ENCODE measurements at regions not wholly inside any gene's neighbourhood (a gene's known extent, or its start where the extent isn't known, plus 50 kb on each side); places are given as distances from the start of the nearest gene placed in this dataset.

DNA sequence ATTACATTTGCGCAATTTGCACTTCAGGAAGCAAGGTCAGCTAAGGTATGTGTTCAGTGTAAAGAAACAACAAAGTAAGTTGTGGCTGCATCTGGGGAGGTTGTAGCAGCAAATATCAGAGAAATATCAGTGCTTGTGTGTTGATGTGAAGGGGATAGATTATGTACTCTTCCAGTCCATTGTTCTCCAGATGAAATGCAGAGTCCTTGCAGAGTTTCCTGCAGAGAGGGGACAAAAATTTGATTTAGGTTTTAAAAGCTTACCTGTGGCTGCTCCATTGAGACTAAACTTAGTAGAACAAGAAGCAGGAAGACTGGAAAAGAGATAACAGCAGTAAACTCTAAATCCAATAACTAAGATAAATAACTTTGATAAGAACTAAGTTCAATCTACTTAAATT is 952.2 kb downstream of the CDH18 start:
- Mint-ChIP-seq H3K36me3 (ENCODE audit: insufficient read depth, unreplicated experiment) (no peaks in the 10 kb centered on the region), H3K4me3 (ENCODE audit: low read depth, unreplicated experiment) (no peak overlapping the region), H3K9me3 (ENCODE audit: low read depth, unreplicated experiment) (peaks cover 2% of the 10 kb centered on the region), H3K27ac (ENCODE audit: unreplicated experiment) (no peak overlapping the region), H3K4me1 (ENCODE audit: low read depth, unreplicated experiment) (peaks cover under 1% of the 10 kb centered on the region), H3K27me3 (ENCODE audit: unreplicated experiment) (no peaks in the 10 kb centered on the region)
- TF ChIP-seq, protein P1, sequence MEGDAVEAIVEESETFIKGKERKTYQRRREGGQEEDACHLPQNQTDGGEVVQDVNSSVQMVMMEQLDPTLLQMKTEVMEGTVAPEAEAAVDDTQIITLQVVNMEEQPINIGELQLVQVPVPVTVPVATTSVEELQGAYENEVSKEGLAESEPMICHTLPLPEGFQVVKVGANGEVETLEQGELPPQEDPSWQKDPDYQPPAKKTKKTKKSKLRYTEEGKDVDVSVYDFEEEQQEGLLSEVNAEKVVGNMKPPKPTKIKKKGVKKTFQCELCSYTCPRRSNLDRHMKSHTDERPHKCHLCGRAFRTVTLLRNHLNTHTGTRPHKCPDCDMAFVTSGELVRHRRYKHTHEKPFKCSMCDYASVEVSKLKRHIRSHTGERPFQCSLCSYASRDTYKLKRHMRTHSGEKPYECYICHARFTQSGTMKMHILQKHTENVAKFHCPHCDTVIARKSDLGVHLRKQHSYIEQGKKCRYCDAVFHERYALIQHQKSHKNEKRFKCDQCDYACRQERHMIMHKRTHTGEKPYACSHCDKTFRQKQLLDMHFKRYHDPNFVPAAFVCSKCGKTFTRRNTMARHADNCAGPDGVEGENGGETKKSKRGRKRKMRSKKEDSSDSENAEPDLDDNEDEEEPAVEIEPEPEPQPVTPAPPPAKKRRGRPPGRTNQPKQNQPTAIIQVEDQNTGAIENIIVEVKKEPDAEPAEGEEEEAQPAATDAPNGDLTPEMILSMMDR (IDR thresholded peaks at IDR 0.05; ENCODE audit: unreplicated experiment) = no peak
- CTCF ChIA-PET = no interaction called here
- intact Hi-C loops (cut with micrococcal nuclease; ENCODE audit: unreplicated experiment) = loop anchor here (5.0 kb wide), 1 partner anchor 264 kb away; no protein-coding TSS in a partner anchor
- no TSS peak for BruUV-seq (replicated peaks)
- DNase-seq = no peak

DNA sequence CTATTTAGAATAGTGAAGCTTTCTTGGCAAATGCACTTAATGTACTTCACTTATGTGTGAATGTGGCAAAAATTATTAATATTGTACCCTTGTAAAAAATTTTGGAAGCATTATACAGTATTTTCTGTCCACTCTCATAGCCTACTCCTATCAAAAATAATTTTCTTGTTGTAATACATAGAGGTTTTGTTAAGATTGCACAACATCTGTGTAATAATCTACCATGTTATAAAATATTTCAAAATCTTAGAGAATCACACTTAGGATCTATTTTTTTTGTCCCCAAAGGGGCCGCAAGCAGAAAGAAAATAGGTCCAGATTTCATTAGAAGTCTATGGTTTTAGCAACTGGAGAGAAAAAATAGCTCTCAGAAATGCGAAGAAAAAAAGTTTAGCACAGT is 945.9 kb downstream of the CDH18 start:
- Mint-ChIP-seq H3K4me3 (ENCODE audit: low read depth, unreplicated experiment) (no peak overlapping the region), H3K4me1 (ENCODE audit: low read depth, unreplicated experiment) (peaks cover 11% of the 10 kb centered on the region), H3K27me3 (ENCODE audit: unreplicated experiment) (no peaks in the 10 kb centered on the region), H3K9me3 (ENCODE audit: low read depth, unreplicated experiment) (peaks cover 2% of the 10 kb centered on the region), H3K36me3 (ENCODE audit: insufficient read depth, unreplicated experiment) (no peaks in the 10 kb centered on the region), H3K27ac (ENCODE audit: unreplicated experiment) (peak overlapping the region; percentile 20)
- intact Hi-C loops (cut with micrococcal nuclease; ENCODE audit: unreplicated experiment) = no loop called here
- CTCF ChIA-PET = no interaction called here
- no TSS peak for BruUV-seq (replicated peaks)
- TF ChIP-seq, protein P1 (IDR thresholded peaks at IDR 0.05; ENCODE audit: unreplicated experiment) = no peak
- no peak for DNase-seq

DNA sequence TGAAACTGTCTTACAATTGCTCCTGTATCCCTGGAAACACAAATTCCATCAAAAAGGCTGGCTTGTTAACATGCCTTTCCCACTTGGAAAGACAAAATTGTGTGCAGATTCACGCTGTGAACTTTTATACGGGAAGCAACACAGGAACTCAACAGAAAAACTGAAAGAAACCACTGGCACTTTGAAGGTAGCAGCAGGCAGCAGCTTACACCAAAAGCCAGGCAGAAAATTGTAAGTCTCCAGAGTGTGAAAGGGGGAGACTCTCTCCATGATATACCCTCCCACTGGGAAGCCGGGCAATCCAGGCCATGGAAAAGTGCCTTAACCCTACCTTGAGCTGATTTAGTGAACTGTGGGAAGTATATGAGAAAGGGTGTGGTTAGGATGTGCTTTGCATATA is 943.7 kb downstream of the CDH18 start:
- TF ChIP-seq, protein P1 (IDR thresholded peaks at IDR 0.05; ENCODE audit: unreplicated experiment) = no peak
- no peak for DNase-seq
- intact Hi-C loops (cut with micrococcal nuclease; ENCODE audit: unreplicated experiment) = no loop called here
- BruUV-seq (replicated peaks) = no TSS peak
- Mint-ChIP-seq H3K4me3 (ENCODE audit: low read depth, unreplicated experiment) (no peak overlapping the region), H3K27ac (ENCODE audit: unreplicated experiment) (no peak overlapping the region), H3K27me3 (ENCODE audit: unreplicated experiment) (no peaks in the 10 kb centered on the region), H3K36me3 (ENCODE audit: insufficient read depth, unreplicated experiment) (no peaks in the 10 kb centered on the region), H3K4me1 (ENCODE audit: low read depth, unreplicated experiment) (peaks cover 11% of the 10 kb centered on the region), H3K9me3 (ENCODE audit: low read depth, unreplicated experiment) (peaks cover 2% of the 10 kb centered on the region)
- CTCF ChIA-PET = no interaction called here

- Mint-ChIP-seq H3K9me3 (ENCODE audit: low read depth, unreplicated experiment) (peaks cover 2% of the 10 kb centered on the region), H3K27ac (ENCODE audit: unreplicated experiment) (no peak overlapping the region), H3K36me3 (ENCODE audit: insufficient read depth, unreplicated experiment) (no peaks in the 10 kb centered on the region), H3K4me3 (ENCODE audit: low read depth, unreplicated experiment) (no peak overlapping the region), H3K4me1 (ENCODE audit: low read depth, unreplicated experiment) (peaks cover 11% of the 10 kb centered on the region), H3K27me3 (ENCODE audit: unreplicated experiment) (no peaks in the 10 kb centered on the region)
- CTCF ChIA-PET = no interaction called here
- TF ChIP-seq, protein P1 (IDR thresholded peaks at IDR 0.05; ENCODE audit: unreplicated experiment) = no peak
- no TSS peak for BruUV-seq (replicated peaks)
- DNase-seq = peak; percentile 25
- intact Hi-C loops (cut with micrococcal nuclease; ENCODE audit: unreplicated experiment) = no loop called here
These were observed 942.9 kb downstream of the CDH18 start for GRCh38 chr5:19044931-19045695.
